Liver (tissue), 2 donors: ENCODE measurements at regions not wholly inside any gene's neighbourhood (a gene's known extent, or its start where the extent isn't known, plus 50 kb on each side); places are given as distances from the start of the nearest gene placed in this dataset.

Experiments
- JUND ChIP-seq, 2 donors: IDR thresholded peaks; 2 replicates each; pipeline ENCODE4 v1.6.1; 2016; ENCODE audit warnings: antibody characterized with exemption in 2 of 2
- TAF1 ChIP-seq: conservative IDR thresholded peaks from 2 replicates; pipeline ENCODE4 v1.6.1; 2016; ENCODE audit warnings: antibody characterized with exemption, mild to moderate bottlenecking
- YY1 ChIP-seq: IDR thresholded peaks from 2 replicates; pipeline ENCODE4 v1.6.1; 2016; ENCODE audit warnings: antibody characterized with exemption, mild to moderate bottlenecking
- TF ChIP-seq, protein P1 (sequence below): IDR thresholded peaks from 2 replicates; pipeline ENCODE4 v1.6.1; 2016; ENCODE audit warnings: antibody characterized with exemption, mild to moderate bottlenecking
- donor health status: healthy.

DNA sequence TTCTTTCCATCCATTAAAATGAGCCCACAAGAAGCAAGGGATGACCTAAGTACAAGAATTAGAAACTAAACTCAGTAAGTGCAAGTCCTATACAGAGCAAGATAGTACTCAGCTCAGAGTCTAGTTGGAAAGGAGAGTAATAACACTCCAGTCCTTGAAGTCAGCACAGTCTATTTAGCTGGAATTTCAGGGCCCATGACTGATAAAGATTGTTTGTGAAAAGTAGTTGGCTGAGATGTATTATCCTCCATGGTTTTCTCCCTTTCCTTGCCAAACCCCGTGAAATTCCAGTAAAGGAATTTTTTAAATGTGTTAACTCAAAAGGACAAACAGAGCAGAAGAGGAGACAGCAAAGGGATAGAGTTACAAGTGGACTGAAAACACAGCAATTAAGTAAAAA, 127.2 kb upstream of the STT3B start:
- TF ChIP-seq JUND (IDR thresholded peaks at IDR 0.05) (no peak), TAF1 (no peak), YY1 (no peak)
- TF ChIP-seq, protein P1, sequence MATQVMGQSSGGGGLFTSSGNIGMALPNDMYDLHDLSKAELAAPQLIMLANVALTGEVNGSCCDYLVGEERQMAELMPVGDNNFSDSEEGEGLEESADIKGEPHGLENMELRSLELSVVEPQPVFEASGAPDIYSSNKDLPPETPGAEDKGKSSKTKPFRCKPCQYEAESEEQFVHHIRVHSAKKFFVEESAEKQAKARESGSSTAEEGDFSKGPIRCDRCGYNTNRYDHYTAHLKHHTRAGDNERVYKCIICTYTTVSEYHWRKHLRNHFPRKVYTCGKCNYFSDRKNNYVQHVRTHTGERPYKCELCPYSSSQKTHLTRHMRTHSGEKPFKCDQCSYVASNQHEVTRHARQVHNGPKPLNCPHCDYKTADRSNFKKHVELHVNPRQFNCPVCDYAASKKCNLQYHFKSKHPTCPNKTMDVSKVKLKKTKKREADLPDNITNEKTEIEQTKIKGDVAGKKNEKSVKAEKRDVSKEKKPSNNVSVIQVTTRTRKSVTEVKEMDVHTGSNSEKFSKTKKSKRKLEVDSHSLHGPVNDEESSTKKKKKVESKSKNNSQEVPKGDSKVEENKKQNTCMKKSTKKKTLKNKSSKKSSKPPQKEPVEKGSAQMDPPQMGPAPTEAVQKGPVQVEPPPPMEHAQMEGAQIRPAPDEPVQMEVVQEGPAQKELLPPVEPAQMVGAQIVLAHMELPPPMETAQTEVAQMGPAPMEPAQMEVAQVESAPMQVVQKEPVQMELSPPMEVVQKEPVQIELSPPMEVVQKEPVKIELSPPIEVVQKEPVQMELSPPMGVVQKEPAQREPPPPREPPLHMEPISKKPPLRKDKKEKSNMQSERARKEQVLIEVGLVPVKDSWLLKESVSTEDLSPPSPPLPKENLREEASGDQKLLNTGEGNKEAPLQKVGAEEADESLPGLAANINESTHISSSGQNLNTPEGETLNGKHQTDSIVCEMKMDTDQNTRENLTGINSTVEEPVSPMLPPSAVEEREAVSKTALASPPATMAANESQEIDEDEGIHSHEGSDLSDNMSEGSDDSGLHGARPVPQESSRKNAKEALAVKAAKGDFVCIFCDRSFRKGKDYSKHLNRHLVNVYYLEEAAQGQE: no peak
